ENCODE measurements at regions not wholly inside any gene's neighbourhood (a gene's known extent, or its start where the extent isn't known, plus 50 kb on each side); places are given as distances from the start of the nearest gene placed in this dataset.

DNA sequence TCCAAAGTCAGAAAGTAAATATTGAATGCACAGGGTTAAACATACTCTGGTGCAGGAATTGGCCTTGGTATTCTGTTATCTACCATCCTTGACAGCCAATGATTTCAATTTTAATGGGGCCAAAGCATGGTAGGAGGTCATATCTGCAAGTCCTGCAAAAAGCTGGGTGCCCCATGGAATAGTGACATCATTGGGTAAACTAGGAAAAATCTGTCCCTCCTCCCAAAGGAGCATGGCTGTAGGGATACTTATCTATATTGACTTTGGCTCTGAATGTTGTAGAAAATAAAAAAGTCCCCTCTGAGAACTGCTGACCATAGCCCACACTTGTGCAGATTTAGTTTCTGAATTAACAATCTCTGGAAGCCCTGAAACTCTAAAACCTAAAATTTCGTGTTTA, 403.2 kb upstream of the SEL1L start:
- Mint-ChIP-seq H3K27ac (no peak overlapping the region), H3K4me1 (no peaks in the 10 kb centered on the region), H3K27me3 (no peaks in the 10 kb centered on the region), H3K9me3 (peaks cover 0 to 18% (median 4%) of the 10 kb centered on the region in 7 donors), H3K4me3 (no peak overlapping the region), H3K36me3 (no peaks in the 10 kb centered on the region)
- DNase-seq (no peak), ATAC-seq (ENCODE audit: low read depth in 2 of 2) (no peak)

DNA sequence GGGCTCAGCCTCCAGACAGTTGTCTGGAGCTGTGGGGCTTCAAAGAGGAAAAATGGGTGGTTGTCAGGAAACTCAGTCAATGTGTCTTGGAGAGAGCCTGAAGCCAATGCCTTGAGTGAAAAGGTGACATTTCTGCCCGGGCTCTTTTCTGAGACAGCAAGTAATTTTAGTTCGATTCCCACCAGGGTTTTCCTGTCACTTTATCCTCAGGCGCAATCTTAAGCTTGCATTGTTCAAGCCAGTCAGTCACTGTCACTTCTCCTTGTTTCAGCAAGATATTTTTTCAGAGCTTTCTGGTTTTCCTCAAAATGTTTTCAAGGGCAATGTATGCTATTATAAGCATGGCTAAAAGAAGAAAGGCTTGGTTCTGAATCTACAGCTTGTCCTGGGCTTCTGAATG, 404.7 kb upstream of the SEL1L start:
- peaks cover 0 to 14% (median 4%) of the 10 kb centered on the region in 7 donors for H3K9me3 Mint-ChIP-seq
- H3K27me3 Mint-ChIP-seq, result no peaks in the 10 kb centered on the region
- H3K36me3 Mint-ChIP-seq, result no peaks in the 10 kb centered on the region
- H3K4me1 Mint-ChIP-seq, result no peaks in the 10 kb centered on the region
- no peak overlapping the region for H3K27ac Mint-ChIP-seq
- H3K4me3 Mint-ChIP-seq, result no peak overlapping the region
- DNase-seq (no peak), ATAC-seq (ENCODE audit: low read depth in 2 of 2) (no peak)

- DNase-seq, result no peak
- Mint-ChIP-seq H3K27me3 (no peaks in the 10 kb centered on the region), H3K36me3 (no peaks in the 10 kb centered on the region), H3K4me3 (no peak overlapping the region), H3K27ac (no peak overlapping the region), H3K9me3 (peaks cover 0 to 14% (median 4%) of the 10 kb centered on the region in 7 donors), H3K4me1 (no peaks in the 10 kb centered on the region)
- no peak for ATAC-seq (ENCODE audit: low read depth in 2 of 2)
These were observed 407.0 kb upstream of the SEL1L start for GRCh38 chr14:81940651-81941050.

DNA sequence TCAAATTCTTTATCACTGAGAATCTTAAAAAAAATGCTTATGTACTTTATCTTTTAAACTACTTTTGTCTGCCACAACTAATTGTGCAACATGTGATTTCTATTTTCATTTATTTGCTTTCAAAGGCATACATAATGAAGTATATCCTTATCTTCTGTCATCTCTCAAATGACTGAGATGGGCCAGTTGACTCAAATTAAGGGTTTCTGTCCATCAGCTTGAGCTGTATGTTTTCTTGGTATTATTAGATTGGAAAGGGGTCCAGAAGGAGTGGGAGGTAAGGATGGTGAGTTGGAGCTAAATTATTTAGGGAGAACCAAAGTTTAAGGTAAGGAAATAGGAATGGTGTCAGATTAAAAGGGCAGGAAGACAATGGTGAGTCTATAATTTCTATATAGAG, 408.4 kb upstream of the SEL1L start:
- Mint-ChIP-seq H3K4me3 (no peak overlapping the region), H3K27me3 (no peaks in the 10 kb centered on the region), H3K9me3 (peaks cover 0 to 14% (median 4%) of the 10 kb centered on the region in 7 donors), H3K27ac (no peak overlapping the region), H3K4me1 (no peaks in the 10 kb centered on the region), H3K36me3 (no peaks in the 10 kb centered on the region)
- DNase-seq, result no peak
- no peak for ATAC-seq (ENCODE audit: low read depth in 2 of 2)

- Mint-ChIP-seq H3K27me3 (no peaks in the 10 kb centered on the region), H3K27ac (no peak overlapping the region), H3K9me3 (peaks cover 0 to 8% (median 0%) of the 10 kb centered on the region in 7 donors), H3K36me3 (no peaks in the 10 kb centered on the region), H3K4me1 (no peaks in the 10 kb centered on the region), H3K4me3 (no peak overlapping the region)
- ATAC-seq (ENCODE audit: low read depth in 2 of 2), result no peak
- DNase-seq, result no peak
These were observed 412.7 kb upstream of the SEL1L start for GRCh38 chr14:81946375-81946774.

- H3K27ac Mint-ChIP-seq, result no peak overlapping the region
- no peak for DNase-seq
- no peak for ATAC-seq (ENCODE audit: low read depth in 2 of 2)
These were observed 413.5 kb upstream of the SEL1L start for GRCh38 chr14:81946834-81947798.

DNA sequence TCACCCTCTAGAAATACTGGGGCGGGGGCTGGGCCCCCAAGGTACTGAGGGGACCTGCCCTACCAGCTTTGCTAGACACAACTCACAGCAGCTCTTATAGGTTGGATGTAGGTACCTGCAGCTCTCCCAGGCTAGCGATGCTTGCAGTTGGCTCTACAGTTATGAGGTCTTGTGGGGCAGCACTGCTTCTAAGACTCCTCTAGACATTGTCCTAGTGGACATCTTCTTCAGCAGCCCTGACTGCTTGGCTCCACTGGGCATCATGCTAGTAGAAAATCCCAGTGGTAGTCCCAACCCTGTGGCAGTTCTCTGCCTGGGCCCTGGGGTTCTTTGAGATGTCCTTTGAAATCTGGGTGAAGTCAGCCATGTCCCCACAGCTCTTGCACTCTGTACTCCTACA, 419.3 kb upstream of the SEL1L start:
- H3K4me1 Mint-ChIP-seq, result no peaks in the 10 kb centered on the region
- peaks cover 0 to 6% (median 0%) of the 10 kb centered on the region in 3 donors for H3K27me3 Mint-ChIP-seq
- DNase-seq (no peak), ATAC-seq (ENCODE audit: low read depth in 2 of 2) (no peak)
- no peak overlapping the region for H3K4me3 Mint-ChIP-seq
- H3K36me3 Mint-ChIP-seq, result no peaks in the 10 kb centered on the region
- no peak overlapping the region for H3K27ac Mint-ChIP-seq
- peaks cover 0 to 13% (median 4%) of the 10 kb centered on the region in 7 donors for H3K9me3 Mint-ChIP-seq

More at GRCh38 chr14:81946834-81947798, 413.5 kb upstream of the SEL1L start:
- no peaks in the 10 kb centered on the region for H3K4me1 Mint-ChIP-seq
- no peak overlapping the region for H3K4me3 Mint-ChIP-seq
- no peaks in the 10 kb centered on the region for H3K36me3 Mint-ChIP-seq
- H3K27me3 Mint-ChIP-seq, result no peaks in the 10 kb centered on the region
- peaks cover 0 to 7% (median 0%) of the 10 kb centered on the region in 7 donors for H3K9me3 Mint-ChIP-seq

GRCh38 chr14:81953419-81953818, 419.8 kb upstream of the SEL1L start:
- H3K4me3 Mint-ChIP-seq, result no peak overlapping the region
- no peaks in the 10 kb centered on the region for H3K36me3 Mint-ChIP-seq
- ATAC-seq (ENCODE audit: low read depth in 2 of 2) (no peak), DNase-seq (no peak)
- peaks cover 0 to 13% (median 4%) of the 10 kb centered on the region in 7 donors for H3K9me3 Mint-ChIP-seq
- H3K27ac Mint-ChIP-seq, result no peak overlapping the region
- H3K27me3 Mint-ChIP-seq, result peaks cover 0 to 6% (median 0%) of the 10 kb centered on the region in 3 donors
- H3K4me1 Mint-ChIP-seq, result no peaks in the 10 kb centered on the region

- no peak for DNase-seq
- Mint-ChIP-seq H3K36me3 (no peaks in the 10 kb centered on the region), H3K4me1 (no peaks in the 10 kb centered on the region), H3K9me3 (peaks cover 0 to 13% (median 7%) of the 10 kb centered on the region in 7 donors), H3K27ac (peak overlapping the region in 1 of 6 donors; percentile 5), H3K27me3 (peaks cover 0 to 6% (median 0%) of the 10 kb centered on the region in 3 donors), H3K4me3 (no peak overlapping the region)
- no peak for ATAC-seq (ENCODE audit: low read depth in 2 of 2)
These were observed 421.5 kb upstream of the SEL1L start for GRCh38 chr14:81955123-81955522.

GRCh38 chr14:81960781-81961180, 427.1 kb upstream of the SEL1L start:
- H3K9me3 Mint-ChIP-seq, result peaks cover 0 to 5% (median 2%) of the 10 kb centered on the region in 7 donors
- no peak overlapping the region for H3K4me3 Mint-ChIP-seq
- H3K27ac Mint-ChIP-seq, result no peak overlapping the region
- no peak for DNase-seq
- no peaks in the 10 kb centered on the region for H3K36me3 Mint-ChIP-seq
- H3K27me3 Mint-ChIP-seq, result no peaks in the 10 kb centered on the region
- no peak for ATAC-seq (ENCODE audit: low read depth in 2 of 2)
- H3K4me1 Mint-ChIP-seq, result no peaks in the 10 kb centered on the region

DNA sequence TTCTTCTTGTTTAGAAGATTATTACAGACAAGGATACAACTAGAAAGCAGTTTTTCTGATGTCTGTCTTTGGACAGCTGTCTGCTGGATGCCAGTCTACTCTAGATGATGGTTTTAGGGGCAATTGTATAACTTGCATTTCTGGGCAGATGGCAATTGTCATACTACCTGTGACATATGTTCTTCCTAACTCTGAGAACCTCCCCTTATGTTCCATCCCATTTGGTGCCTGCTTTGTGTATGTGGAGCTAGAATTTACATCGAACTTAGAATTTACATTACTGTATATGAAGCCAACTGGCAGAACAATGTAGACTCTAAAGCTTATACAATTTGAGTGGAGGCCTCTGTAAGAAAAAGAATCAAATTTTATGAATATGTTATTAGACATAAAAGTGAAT, 430.2 kb upstream of the SEL1L start:
- Mint-ChIP-seq H3K36me3 (no peaks in the 10 kb centered on the region), H3K27me3 (no peaks in the 10 kb centered on the region), H3K27ac (no peak overlapping the region), H3K4me3 (no peak overlapping the region), H3K9me3 (peaks cover 0 to 31% (median 3%) of the 10 kb centered on the region in 7 donors), H3K4me1 (no peaks in the 10 kb centered on the region)
- DNase-seq (no peak), ATAC-seq (ENCODE audit: low read depth in 2 of 2) (no peak)

- ATAC-seq (ENCODE audit: low read depth in 2 of 2) (no peak), DNase-seq (no peak)
- H3K36me3 Mint-ChIP-seq, result no peaks in the 10 kb centered on the region
- H3K4me3 Mint-ChIP-seq, result no peak overlapping the region
- H3K4me1 Mint-ChIP-seq, result no peaks in the 10 kb centered on the region
- H3K27me3 Mint-ChIP-seq, result no peaks in the 10 kb centered on the region
- peaks cover 0 to 52% (median 5%) of the 10 kb centered on the region in 7 donors for H3K9me3 Mint-ChIP-seq
- H3K27ac Mint-ChIP-seq, result no peak overlapping the region
These were observed 436.7 kb upstream of the SEL1L start for GRCh38 chr14:81970307-81970706.

DNA sequence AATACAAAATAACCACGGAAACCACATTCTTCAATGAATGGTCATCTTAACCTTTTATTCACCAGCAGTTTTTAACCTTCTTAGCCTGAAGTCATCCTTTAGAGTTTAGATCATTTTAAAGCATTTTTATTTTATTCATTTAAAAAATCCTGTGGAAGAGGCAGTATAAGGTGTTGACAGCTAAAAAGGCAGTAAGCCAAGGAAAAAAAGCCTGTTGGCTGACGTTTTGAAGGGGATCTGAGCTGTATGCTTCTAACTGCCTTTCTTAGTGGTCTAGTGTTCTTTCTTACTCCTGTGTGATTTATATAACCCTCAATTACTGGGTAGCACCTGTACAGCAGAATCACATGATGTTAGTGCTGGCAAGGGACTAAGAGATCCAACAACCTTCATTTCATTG, 438.3 kb upstream of the SEL1L start:
- DNase-seq (no peak), ATAC-seq (ENCODE audit: low read depth in 2 of 2) (no peak)

DNA sequence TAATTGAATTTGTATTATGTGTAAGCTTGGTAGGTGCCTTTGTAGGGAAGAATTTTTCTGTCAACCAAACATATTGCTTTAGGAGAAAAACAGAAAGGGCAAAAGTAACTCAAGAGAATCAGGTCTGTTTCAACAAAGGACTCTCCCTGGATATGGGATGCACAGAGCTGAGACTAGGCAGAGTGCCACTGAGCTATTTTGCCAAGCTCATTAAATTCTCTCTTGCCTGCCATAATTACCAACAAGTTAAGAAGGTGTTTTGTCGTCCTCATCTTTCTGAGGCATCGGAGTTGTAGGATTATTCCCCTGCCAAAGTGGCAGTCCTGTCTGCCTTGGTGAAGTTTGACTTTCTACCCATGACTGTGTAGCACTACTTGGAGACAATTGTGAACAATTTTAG, 438.9 kb upstream of the SEL1L start:
- DNase-seq (no peak), ATAC-seq (ENCODE audit: low read depth in 2 of 2) (no peak)
- Mint-ChIP-seq H3K27me3 (no peaks in the 10 kb centered on the region), H3K36me3 (no peaks in the 10 kb centered on the region), H3K27ac (no peak overlapping the region), H3K9me3 (peaks cover 0 to 37% (median 5%) of the 10 kb centered on the region in 7 donors), H3K4me1 (no peaks in the 10 kb centered on the region), H3K4me3 (no peak overlapping the region)

More for the DNA sequence above, 438.3 kb upstream of the SEL1L start:
- no peaks in the 10 kb centered on the region for H3K27me3 Mint-ChIP-seq
- no peak overlapping the region for H3K4me3 Mint-ChIP-seq
- H3K36me3 Mint-ChIP-seq, result no peaks in the 10 kb centered on the region
- peaks cover 0 to 44% (median 5%) of the 10 kb centered on the region in 7 donors for H3K9me3 Mint-ChIP-seq
- H3K4me1 Mint-ChIP-seq, result no peaks in the 10 kb centered on the region
- H3K27ac Mint-ChIP-seq, result no peak overlapping the region
